Neural cell (in vitro differentiated cells): ENCODE measurements at regions not wholly inside any gene's neighbourhood (a gene's known extent, or its start where the extent isn't known, plus 50 kb on each side); places are given as distances from the start of the nearest gene placed in this dataset.

Source experiments
- EZH2 ChIP-seq: fragments of 200-600, 300-800 bp; shearing (Covaris generic), sonication (generic); IDR thresholded peaks from 2 replicates; pipeline ENCODE4 v1.6.1; 2014; ENCODE audit warnings: antibody characterized with exemption, low read length, borderline replicate concordance, mild to moderate bottlenecking; ENCODE audit not compliant: insufficient read depth, poor library complexity, severe bottlenecking
- POLR2AphosphoS5 ChIP-seq: IDR thresholded peaks from 2 replicates; pipeline ENCODE4 v1.6.1; 2012
- SMC3 ChIP-seq: fragments of 450-650 bp; conservative IDR thresholded peaks from 2 replicates; pipeline ENCODE4 v1.6.1; 2014; ENCODE audit warnings: antibody characterized with exemption, mild to moderate bottlenecking, moderate library complexity; ENCODE audit not compliant: poor library complexity
- TF ChIP-seq, protein P1 (sequence below): fragments of 450-650 bp; IDR thresholded peaks from 2 replicates; pipeline ENCODE4 v1.5.1; 2014; ENCODE audit warnings: antibody characterized with exemption, mild to moderate bottlenecking, moderate library complexity; ENCODE audit not compliant: poor library complexity, severe bottlenecking
- TF ChIP-seq, protein P2 (sequence below): IDR thresholded peaks from 2 replicates; pipeline ENCODE4 v1.6.1; 2012; ENCODE audit warnings: borderline replicate concordance

DNA sequence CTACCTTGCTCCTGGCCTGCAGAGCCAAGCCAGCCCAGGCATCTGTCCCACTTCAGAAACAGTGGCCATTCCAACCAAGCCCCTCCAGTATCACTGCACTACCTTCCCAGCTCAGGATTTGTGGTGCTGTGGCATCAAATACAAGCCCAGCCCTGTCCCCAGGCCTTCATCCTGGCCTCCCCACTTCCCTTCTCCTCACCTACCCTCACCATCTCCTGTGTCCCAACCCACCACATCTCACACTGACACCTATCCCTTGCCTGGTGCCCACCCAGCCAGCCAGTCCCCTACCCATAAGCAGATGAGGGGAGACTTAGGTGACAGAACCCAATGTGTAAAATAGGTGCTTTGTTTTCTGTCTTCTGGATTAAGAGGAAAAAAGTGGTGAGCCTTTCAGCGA, 66.0 kb upstream of the CDH5 start:
- no peak for TF ChIP-seq POLR2AphosphoS5
- TF ChIP-seq, protein P1, sequence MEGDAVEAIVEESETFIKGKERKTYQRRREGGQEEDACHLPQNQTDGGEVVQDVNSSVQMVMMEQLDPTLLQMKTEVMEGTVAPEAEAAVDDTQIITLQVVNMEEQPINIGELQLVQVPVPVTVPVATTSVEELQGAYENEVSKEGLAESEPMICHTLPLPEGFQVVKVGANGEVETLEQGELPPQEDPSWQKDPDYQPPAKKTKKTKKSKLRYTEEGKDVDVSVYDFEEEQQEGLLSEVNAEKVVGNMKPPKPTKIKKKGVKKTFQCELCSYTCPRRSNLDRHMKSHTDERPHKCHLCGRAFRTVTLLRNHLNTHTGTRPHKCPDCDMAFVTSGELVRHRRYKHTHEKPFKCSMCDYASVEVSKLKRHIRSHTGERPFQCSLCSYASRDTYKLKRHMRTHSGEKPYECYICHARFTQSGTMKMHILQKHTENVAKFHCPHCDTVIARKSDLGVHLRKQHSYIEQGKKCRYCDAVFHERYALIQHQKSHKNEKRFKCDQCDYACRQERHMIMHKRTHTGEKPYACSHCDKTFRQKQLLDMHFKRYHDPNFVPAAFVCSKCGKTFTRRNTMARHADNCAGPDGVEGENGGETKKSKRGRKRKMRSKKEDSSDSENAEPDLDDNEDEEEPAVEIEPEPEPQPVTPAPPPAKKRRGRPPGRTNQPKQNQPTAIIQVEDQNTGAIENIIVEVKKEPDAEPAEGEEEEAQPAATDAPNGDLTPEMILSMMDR = no peak
- no peak for TF ChIP-seq SMC3
- TF ChIP-seq EZH2 = no peak
- TF ChIP-seq, protein P2, sequence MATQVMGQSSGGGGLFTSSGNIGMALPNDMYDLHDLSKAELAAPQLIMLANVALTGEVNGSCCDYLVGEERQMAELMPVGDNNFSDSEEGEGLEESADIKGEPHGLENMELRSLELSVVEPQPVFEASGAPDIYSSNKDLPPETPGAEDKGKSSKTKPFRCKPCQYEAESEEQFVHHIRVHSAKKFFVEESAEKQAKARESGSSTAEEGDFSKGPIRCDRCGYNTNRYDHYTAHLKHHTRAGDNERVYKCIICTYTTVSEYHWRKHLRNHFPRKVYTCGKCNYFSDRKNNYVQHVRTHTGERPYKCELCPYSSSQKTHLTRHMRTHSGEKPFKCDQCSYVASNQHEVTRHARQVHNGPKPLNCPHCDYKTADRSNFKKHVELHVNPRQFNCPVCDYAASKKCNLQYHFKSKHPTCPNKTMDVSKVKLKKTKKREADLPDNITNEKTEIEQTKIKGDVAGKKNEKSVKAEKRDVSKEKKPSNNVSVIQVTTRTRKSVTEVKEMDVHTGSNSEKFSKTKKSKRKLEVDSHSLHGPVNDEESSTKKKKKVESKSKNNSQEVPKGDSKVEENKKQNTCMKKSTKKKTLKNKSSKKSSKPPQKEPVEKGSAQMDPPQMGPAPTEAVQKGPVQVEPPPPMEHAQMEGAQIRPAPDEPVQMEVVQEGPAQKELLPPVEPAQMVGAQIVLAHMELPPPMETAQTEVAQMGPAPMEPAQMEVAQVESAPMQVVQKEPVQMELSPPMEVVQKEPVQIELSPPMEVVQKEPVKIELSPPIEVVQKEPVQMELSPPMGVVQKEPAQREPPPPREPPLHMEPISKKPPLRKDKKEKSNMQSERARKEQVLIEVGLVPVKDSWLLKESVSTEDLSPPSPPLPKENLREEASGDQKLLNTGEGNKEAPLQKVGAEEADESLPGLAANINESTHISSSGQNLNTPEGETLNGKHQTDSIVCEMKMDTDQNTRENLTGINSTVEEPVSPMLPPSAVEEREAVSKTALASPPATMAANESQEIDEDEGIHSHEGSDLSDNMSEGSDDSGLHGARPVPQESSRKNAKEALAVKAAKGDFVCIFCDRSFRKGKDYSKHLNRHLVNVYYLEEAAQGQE = no peak
